ENCODE measurements at regions not wholly inside any gene's neighbourhood (a gene's known extent, or its start where the extent isn't known, plus 50 kb on each side); places are given as distances from the start of the nearest gene placed in this dataset.
"Not testable (repeated sequence)": the region's sequence is repeated elsewhere in the genome, so short reads cannot be mapped to it uniquely, and the experiment has no call there.

- H3K36me3 Mint-ChIP-seq (ENCODE audit: low read depth), result no peaks in the 10 kb centered on the region
- H3K4me3 Mint-ChIP-seq, result no peak overlapping the region
- no peaks in the 10 kb centered on the region for H3K9me3 Mint-ChIP-seq (ENCODE audit: insufficient read depth)
- ATAC-seq (no peak), DNase-seq (no peak)
- no peaks in the 10 kb centered on the region for H3K27me3 Mint-ChIP-seq (ENCODE audit: low read depth)
- CTCF ChIA-PET, result no interaction called here
- POLR2A ChIA-PET, result no interaction called here
- H3K27ac Mint-ChIP-seq, result no peak overlapping the region
- no peaks in the 10 kb centered on the region for H3K4me1 Mint-ChIP-seq (ENCODE audit: low read depth)
Observed at GRCh38 chr6:49327005-49327404, 136.0 kb downstream of the MMUT start.

- no peak for DNase-seq
- POLR2A ChIA-PET, result no interaction called here
- Mint-ChIP-seq H3K27ac (no peak overlapping the region), H3K27me3 (ENCODE audit: low read depth) (no peaks in the 10 kb centered on the region), H3K9me3 (ENCODE audit: insufficient read depth) (no peaks in the 10 kb centered on the region), H3K4me1 (ENCODE audit: low read depth) (no peaks in the 10 kb centered on the region), H3K36me3 (ENCODE audit: low read depth) (no peaks in the 10 kb centered on the region), H3K4me3 (no peak overlapping the region)
- CTCF ChIA-PET, result no interaction called here
- no peak for ATAC-seq
Observed at GRCh38 chr6:49326347-49326746, 136.7 kb downstream of the MMUT start.

GRCh38 chr6:49325891-49326290 is 137.2 kb downstream of the MMUT start:
- no peak overlapping the region for H3K27ac Mint-ChIP-seq
- POLR2A ChIA-PET, result no interaction called here

GRCh38 chr6:49322861-49323260 is 140.2 kb downstream of the MMUT start:
- Mint-ChIP-seq H3K27me3 (ENCODE audit: low read depth) (no peaks in the 10 kb centered on the region), H3K4me3 (no peak overlapping the region), H3K27ac (no peak overlapping the region), H3K9me3 (ENCODE audit: insufficient read depth) (no peaks in the 10 kb centered on the region), H3K4me1 (ENCODE audit: low read depth) (no peaks in the 10 kb centered on the region), H3K36me3 (ENCODE audit: low read depth) (no peaks in the 10 kb centered on the region)
- ATAC-seq, result no peak
- CTCF ChIA-PET, result no interaction called here
- POLR2A ChIA-PET, result no interaction called here
- DNase-seq, result no peak

More at GRCh38 chr6:49325891-49326290, 137.2 kb downstream of the MMUT start:
- Mint-ChIP-seq H3K4me1 (ENCODE audit: low read depth) (no peaks in the 10 kb centered on the region), H3K9me3 (ENCODE audit: insufficient read depth) (no peaks in the 10 kb centered on the region), H3K36me3 (ENCODE audit: low read depth) (no peaks in the 10 kb centered on the region), H3K27me3 (ENCODE audit: low read depth) (no peaks in the 10 kb centered on the region), H3K4me3 (no peak overlapping the region)
- DNase-seq (no peak), ATAC-seq (no peak)
- CTCF ChIA-PET, result no interaction called here

- no peak for DNase-seq
- Mint-ChIP-seq H3K4me3 (no peak overlapping the region), H3K27ac (no peak overlapping the region), H3K27me3 (ENCODE audit: low read depth) (no peaks in the 10 kb centered on the region), H3K4me1 (ENCODE audit: low read depth) (no peaks in the 10 kb centered on the region), H3K9me3 (ENCODE audit: insufficient read depth) (no peaks in the 10 kb centered on the region), H3K36me3 (ENCODE audit: low read depth) (no peaks in the 10 kb centered on the region)
- ChIA-PET POLR2A (no interaction called here), CTCF (no interaction called here)
- ATAC-seq, result no peak
Observed at GRCh38 chr6:49321561-49322072, 141.4 kb downstream of the MMUT start.

- DNase-seq, result no peak
- no peak overlapping the region for H3K27ac Mint-ChIP-seq
- ChIA-PET CTCF (no interaction called here), POLR2A (no interaction called here)
- H3K27me3 Mint-ChIP-seq (ENCODE audit: low read depth), result no peaks in the 10 kb centered on the region
- no peaks in the 10 kb centered on the region for H3K36me3 Mint-ChIP-seq (ENCODE audit: low read depth)
- no peaks in the 10 kb centered on the region for H3K4me1 Mint-ChIP-seq (ENCODE audit: low read depth)
- H3K4me3 Mint-ChIP-seq, result no peak overlapping the region
- no peak for ATAC-seq
- peaks cover 5% of the 10 kb centered on the region for H3K9me3 Mint-ChIP-seq (ENCODE audit: insufficient read depth)
Observed at GRCh38 chr6:49305010-49305409, 158.0 kb downstream of the MMUT start.

- H3K9me3 Mint-ChIP-seq (ENCODE audit: insufficient read depth); H3K4me1 Mint-ChIP-seq (ENCODE audit: low read depth); H3K4me3 Mint-ChIP-seq; H3K27me3 Mint-ChIP-seq (ENCODE audit: low read depth); CTCF ChIA-PET; DNase-seq; H3K36me3 Mint-ChIP-seq (ENCODE audit: low read depth); ATAC-seq; H3K27ac Mint-ChIP-seq; POLR2A ChIA-PET: not testable (repeated sequence)
Observed at GRCh38 chr6:49304393-49304792, 158.7 kb downstream of the MMUT start.

- H3K27ac Mint-ChIP-seq, result no peak overlapping the region
- H3K27me3 Mint-ChIP-seq (ENCODE audit: low read depth), result no peaks in the 10 kb centered on the region
- ATAC-seq, result no peak
- CTCF ChIA-PET, result no interaction called here
- no peak overlapping the region for H3K4me3 Mint-ChIP-seq
- POLR2A ChIA-PET, result no interaction called here
- peaks cover 5% of the 10 kb centered on the region for H3K9me3 Mint-ChIP-seq (ENCODE audit: insufficient read depth)
- no peaks in the 10 kb centered on the region for H3K36me3 Mint-ChIP-seq (ENCODE audit: low read depth)
- DNase-seq, result no peak
- no peaks in the 10 kb centered on the region for H3K4me1 Mint-ChIP-seq (ENCODE audit: low read depth)
Observed at GRCh38 chr6:49300911-49301310, 162.1 kb downstream of the MMUT start.

- DNase-seq, result no peak
- CTCF ChIA-PET, result no interaction called here
- H3K27ac Mint-ChIP-seq, result no peak overlapping the region
- H3K27me3 Mint-ChIP-seq (ENCODE audit: low read depth), result no peaks in the 10 kb centered on the region
- no peak for ATAC-seq
- POLR2A ChIA-PET, result no interaction called here
- H3K4me1 Mint-ChIP-seq (ENCODE audit: low read depth), result no peaks in the 10 kb centered on the region
- no peak overlapping the region for H3K4me3 Mint-ChIP-seq
- no peaks in the 10 kb centered on the region for H3K36me3 Mint-ChIP-seq (ENCODE audit: low read depth)
- peaks cover 5% of the 10 kb centered on the region for H3K9me3 Mint-ChIP-seq (ENCODE audit: insufficient read depth)
Observed at GRCh38 chr6:49300443-49300842, 162.6 kb downstream of the MMUT start.

GRCh38 chr6:49299279-49299678 is 163.8 kb downstream of the MMUT start:
- ATAC-seq, result no peak
- Mint-ChIP-seq H3K4me1 (ENCODE audit: low read depth) (no peaks in the 10 kb centered on the region), H3K4me3 (no peak overlapping the region), H3K27ac (no peak overlapping the region), H3K36me3 (ENCODE audit: low read depth) (no peaks in the 10 kb centered on the region), H3K9me3 (ENCODE audit: insufficient read depth) (peaks cover 5% of the 10 kb centered on the region), H3K27me3 (ENCODE audit: low read depth) (no peaks in the 10 kb centered on the region)
- POLR2A ChIA-PET, result no interaction called here
- CTCF ChIA-PET, result no interaction called here
- DNase-seq, result no peak

GRCh38 chr6:49284180-49284579 is 178.9 kb downstream of the MMUT start:
- Mint-ChIP-seq H3K4me1 (ENCODE audit: low read depth) (no peaks in the 10 kb centered on the region), H3K27ac (no peak overlapping the region), H3K27me3 (ENCODE audit: low read depth) (no peaks in the 10 kb centered on the region), H3K4me3 (no peak overlapping the region), H3K36me3 (ENCODE audit: low read depth) (no peaks in the 10 kb centered on the region), H3K9me3 (ENCODE audit: insufficient read depth) (no peaks in the 10 kb centered on the region)
- ChIA-PET POLR2A (no interaction called here), CTCF (no interaction called here)
- ATAC-seq (no peak), DNase-seq (no peak)

GRCh38 chr6:49274809-49275769 is 188.0 kb downstream of the MMUT start:
- H3K27ac Mint-ChIP-seq, ATAC-seq, POLR2A ChIA-PET: not testable (repeated sequence)

GRCh38 chr6:49269190-49269589 is 193.9 kb downstream of the MMUT start:
- DNase-seq (no peak), ATAC-seq (no peak)
- Mint-ChIP-seq H3K27me3 (ENCODE audit: low read depth) (no peaks in the 10 kb centered on the region), H3K9me3 (ENCODE audit: insufficient read depth) (no peaks in the 10 kb centered on the region), H3K36me3 (ENCODE audit: low read depth) (no peaks in the 10 kb centered on the region), H3K27ac (no peak overlapping the region), H3K4me3 (no peak overlapping the region), H3K4me1 (ENCODE audit: low read depth) (no peaks in the 10 kb centered on the region)
- POLR2A ChIA-PET, result no interaction called here
- CTCF ChIA-PET, result no interaction called here

More at GRCh38 chr6:49274809-49275769, 188.0 kb downstream of the MMUT start:
- H3K4me1 Mint-ChIP-seq (ENCODE audit: low read depth); DNase-seq; H3K36me3 Mint-ChIP-seq (ENCODE audit: low read depth); CTCF ChIA-PET; H3K9me3 Mint-ChIP-seq (ENCODE audit: insufficient read depth); H3K27me3 Mint-ChIP-seq (ENCODE audit: low read depth); H3K4me3 Mint-ChIP-seq: not testable (repeated sequence)

All from activated CD8-positive, alpha-beta T cell treated with anti-CD3 and anti-CD28 coated beads, Interleukin-2, amount 10 ng/mL, durations not matched to agents 7 days and 5 days (primary cell).